Spleen (tissue), 11 donors: ENCODE measurements at regions not wholly inside any gene's neighbourhood (a gene's known extent, or its start where the extent isn't known, plus 50 kb on each side); places are given as distances from the start of the nearest gene placed in this dataset.

Experiments
- DNase-seq: peaks from one replicate; pipeline ENCODE4 v3.0.0-alpha.2; 2020
- H3K27ac ChIP-seq, 8 donors: fragments of 200-600 bp; sonication (generic) in 7 of 8; 1 replicate in 4 of 8; 2 replicates in 4 of 8; pipeline versions ENCODE4 v1.5.0 to v1.8.0; 2016 to 2021; ENCODE audit warnings: inconsistent platforms in 4 of 8, mild to moderate bottlenecking in 4 of 8, moderate library complexity in 1 of 8
- H3K27me3 ChIP-seq, 7 donors: fragments of 200-600 bp; sonication (generic) in 6 of 7; replicated peaks in 1 of 7; 1 replicate in 4 of 7; 2 replicates in 3 of 7; pipeline versions ENCODE4 v1.5.0 to v1.8.0; 2016 to 2021; ENCODE audit warnings: inconsistent platforms in 3 of 7, mild to moderate bottlenecking in 1 of 7
- H3K36me3 ChIP-seq, 6 donors: fragments of 200-600 bp; sonication (generic) in 5 of 6; 1 replicate in 4 of 6; 2 replicates in 2 of 6; pipeline versions ENCODE4 v1.5.0 to v1.8.0; 2016 to 2021; ENCODE audit warnings: inconsistent platforms in 2 of 6
- H3K4me1 ChIP-seq, 6 donors: fragments of 200-600 bp; sonication (generic) in 5 of 6; 1 replicate in 3 of 6; 2 replicates in 3 of 6; pipeline versions ENCODE4 v1.5.0 to v1.8.0; 2016 to 2021; ENCODE audit warnings: inconsistent platforms in 3 of 6
- H3K4me3 ChIP-seq, 8 donors: fragments of 200-600 bp; sonication (generic) in 7 of 8; 1 replicate in 4 of 8; 2 replicates in 4 of 8; pipeline versions ENCODE4 v1.5.0 to v1.8.0; 2016 to 2021; ENCODE audit warnings: inconsistent platforms in 4 of 8, mild to moderate bottlenecking in 4 of 8, moderate library complexity in 2 of 8
- H3K9me3 ChIP-seq, 8 donors: fragments of 200-600 bp; sonication (generic) in 7 of 8; 1 replicate in 4 of 8; 2 replicates in 4 of 8; pipeline versions ENCODE4 v1.5.0 to v1.8.0; 2016 to 2021; ENCODE audit warnings: inconsistent platforms in 4 of 8
- CTCF ChIP-seq, 11 experiments: fragments of 200-600 bp in 7 of 11; fragments of 450-650 bp in 4 of 11; sonication (generic) in 4 of 11; IDR thresholded peaks in 8 of 11; conservative IDR thresholded peaks in 3 of 11; 1 replicate in 7 of 11; 2 replicates in 4 of 11; pipeline versions ENCODE4 v1.4.0 to v1.8.0; 2016 to 2021; ENCODE audit warnings: antibody characterized with exemption in 11 of 11, inconsistent platforms in 4 of 11, mild to moderate bottlenecking in 1 of 11
- POLR2A ChIP-seq, 3 donors: fragments of 450-650 bp; IDR thresholded peaks; one replicate each; pipeline ENCODE4 v1.5.1; 2017; ENCODE audit warnings: antibody characterized with exemption in 3 of 3, mild to moderate bottlenecking in 1 of 3
- POLR2AphosphoS5 ChIP-seq, 3 donors: sonication (generic); formaldehyde crosslinking; IDR thresholded peaks; one replicate each; pipeline ENCODE4 v1.5.1; 2017; ENCODE audit warnings: antibody characterized with exemption in 3 of 3
- WGBS, 5 donors: extraction: QIAGEN DNeasy Blood & Tissue Kit in 3 of 5; methylation state at CpG; one replicate each; pipeline versions ENCODE4 v1.1.5 to v1.1.7; 2013 to 2018; 5-methylcytosine and 5-hydroxymethylcytosine counted together
- intact Hi-C: fragments of 100-400 bp; cut with DNase I; formaldehyde crosslinking; loops from one replicate; pipeline ENCODE4 v1.15.0; 2023; ENCODE audit warnings: low total_unique reads
- donor health status: healthy with polysubstance abuse.
- donor health status: DM: no; HTN: no; CAD: no; lungs with moderate emphysema.
- donor health status: DM: no; HTN: no; CAD: no.
- donor health status: Bipolar disorder and iron deficiency.
- donor health status: healthy.
- donor health status: DM: no; HTN: no; CAD: no.
- donor health status: DM: yes; HTN: yes; CAD: no.

- intact Hi-C loops: no loop called here
Measured at GRCh38 chr2:147236601-147237000, 608.2 kb upstream of the ACVR2A start.

GRCh38 chr2:147232225-147232669, 612.6 kb upstream of the ACVR2A start:
- intact Hi-C loops: no loop called here
- Histone ChIP-seq H3K4me1 (no peaks in the 10 kb centered on the region), H3K27me3 (no peaks in the 10 kb centered on the region), H3K9me3 (peaks cover 0 to 5% (median 0%) of the 10 kb centered on the region in 8 donors), H3K36me3 (no peaks in the 10 kb centered on the region), H3K4me3 (no peak overlapping the region), H3K27ac (no peak overlapping the region)
- 66 to 82% (median 77%) methylated on average over 3 of the region's 3 CpGs for WGBS, 5 donors
- DNase-seq: no peak
- TF ChIP-seq POLR2A (IDR thresholded peaks at IDR 0.05) (no peak), POLR2AphosphoS5 (IDR thresholded peaks at IDR 0.05) (no peak)

More at GRCh38 chr2:147236601-147237000, 608.2 kb upstream of the ACVR2A start:
- Histone ChIP-seq H3K4me1 (no peaks in the 10 kb centered on the region), H3K27me3 (no peaks in the 10 kb centered on the region), H3K4me3 (no peak overlapping the region), H3K9me3 (no peaks in the 10 kb centered on the region), H3K36me3 (no peaks in the 10 kb centered on the region), H3K27ac (no peak overlapping the region)
- WGBS, 5 donors: 73 to 83% (median 83%) methylated on average over 2 of the region's 2 CpGs
- no peak for TF ChIP-seq CTCF (IDR thresholded peaks at IDR 0.05 in 8 of 11, conservative IDR thresholded peaks at IDR 0.05 in 3 of 11)
- TF ChIP-seq POLR2AphosphoS5 (IDR thresholded peaks at IDR 0.05): no peak
- no peak for TF ChIP-seq POLR2A (IDR thresholded peaks at IDR 0.05)
- no peak for DNase-seq

- intact Hi-C loops: no loop called here
- DNase-seq: no peak
- WGBS, 5 donors: 60 to 86% (median 77%) methylated on average over 2 of the region's 2 CpGs
- H3K9me3 ChIP-seq: peaks cover 0 to 5% (median 0%) of the 10 kb centered on the region in 8 donors
- H3K4me1 ChIP-seq: no peaks in the 10 kb centered on the region
- H3K36me3 ChIP-seq: no peaks in the 10 kb centered on the region
- no peaks in the 10 kb centered on the region for H3K27me3 ChIP-seq
- no peak overlapping the region for H3K4me3 ChIP-seq
- no peak overlapping the region for H3K27ac ChIP-seq
- TF ChIP-seq POLR2A (IDR thresholded peaks at IDR 0.05) (no peak), CTCF (IDR thresholded peaks at IDR 0.05 in 8 of 11, conservative IDR thresholded peaks at IDR 0.05 in 3 of 11) (no peak), POLR2AphosphoS5 (IDR thresholded peaks at IDR 0.05) (no peak)
Measured at GRCh38 chr2:147231607-147232006, 613.2 kb upstream of the ACVR2A start.

- no peaks in the 10 kb centered on the region for H3K27me3 ChIP-seq
- no peak for TF ChIP-seq POLR2AphosphoS5 (IDR thresholded peaks at IDR 0.05)
- no peak for TF ChIP-seq POLR2A (IDR thresholded peaks at IDR 0.05)
- no peak for TF ChIP-seq CTCF (IDR thresholded peaks at IDR 0.05 in 8 of 11, conservative IDR thresholded peaks at IDR 0.05 in 3 of 11)
- no peak overlapping the region for H3K27ac ChIP-seq
- H3K4me3 ChIP-seq: no peak overlapping the region
- no peaks in the 10 kb centered on the region for H3K4me1 ChIP-seq
- no peak for DNase-seq
- WGBS, 5 donors: 71 to 93% (median 79%) methylated on average over 1 of the region's 1 CpG
- no peaks in the 10 kb centered on the region for H3K36me3 ChIP-seq
- intact Hi-C loops: no loop called here
- H3K9me3 ChIP-seq: peaks cover 0 to 5% (median 0%) of the 10 kb centered on the region in 8 donors
Measured at GRCh38 chr2:147231081-147231480, 613.7 kb upstream of the ACVR2A start.

GRCh38 chr2:147227313-147227712, 617.5 kb upstream of the ACVR2A start:
- no peaks in the 10 kb centered on the region for H3K27me3 ChIP-seq
- H3K27ac ChIP-seq: no peak overlapping the region
- intact Hi-C loops: no loop called here
- TF ChIP-seq CTCF (IDR thresholded peaks at IDR 0.05 in 8 of 11, conservative IDR thresholded peaks at IDR 0.05 in 3 of 11) (no peak), POLR2AphosphoS5 (IDR thresholded peaks at IDR 0.05) (no peak), POLR2A (IDR thresholded peaks at IDR 0.05) (no peak)
- H3K9me3 ChIP-seq: peaks cover 0 to 5% (median 0%) of the 10 kb centered on the region in 8 donors
- DNase-seq: no peak
- no peak overlapping the region for H3K4me3 ChIP-seq
- H3K36me3 ChIP-seq: no peaks in the 10 kb centered on the region
- H3K4me1 ChIP-seq: no peaks in the 10 kb centered on the region
- WGBS, 5 donors: 84 to 96% (median 91%) methylated on average over 2 of the region's 2 CpGs
